Mammary epithelial cell (primary cell): ENCODE measurements at regions not wholly inside any gene's neighbourhood (a gene's known extent, or its start where the extent isn't known, plus 50 kb on each side); places are given as distances from the start of the nearest gene placed in this dataset.

Experiments
- CTCF ChIP-seq, 2 donors: IDR thresholded peaks in 1 of 2; conservative IDR thresholded peaks in 1 of 2; 2 replicates each; pipeline ENCODE4 v1.5.1; 2011 to 2012; ENCODE audit warnings: inconsistent platforms in 2 of 2, low read length in 2 of 2, mild to moderate bottlenecking in 2 of 2, control low read depth in 1 of 2, low read depth in 1 of 2; ENCODE audit not compliant: insufficient read depth in 1 of 2; ENCODE audit errors: extremely low read depth in 1 of 2
- EZH2 ChIP-seq: IDR thresholded peaks from 2 replicates; pipeline ENCODE4 v1.6.1; 2012; ENCODE audit warnings: low read length, inconsistent platforms, borderline replicate concordance

GRCh38 chr5:159750226-159750625 is 166.1 kb upstream of the ADRA1B start:
- TF ChIP-seq CTCF (conservative IDR thresholded peaks at IDR 0.05 in 1 of 2, IDR thresholded peaks at IDR 0.05 in 1 of 2; ENCODE audit: extremely low read depth in 1 of 2, insufficient read depth in 1 of 2, low read depth in 1 of 2, low read length in 2 of 2): no peak
- TF ChIP-seq EZH2: no peak
